ENCODE measurements at regions not wholly inside any gene's neighbourhood (a gene's known extent, or its start where the extent isn't known, plus 50 kb on each side); places are given as distances from the start of the nearest gene placed in this dataset.

- TF ChIP-seq, protein P1, sequence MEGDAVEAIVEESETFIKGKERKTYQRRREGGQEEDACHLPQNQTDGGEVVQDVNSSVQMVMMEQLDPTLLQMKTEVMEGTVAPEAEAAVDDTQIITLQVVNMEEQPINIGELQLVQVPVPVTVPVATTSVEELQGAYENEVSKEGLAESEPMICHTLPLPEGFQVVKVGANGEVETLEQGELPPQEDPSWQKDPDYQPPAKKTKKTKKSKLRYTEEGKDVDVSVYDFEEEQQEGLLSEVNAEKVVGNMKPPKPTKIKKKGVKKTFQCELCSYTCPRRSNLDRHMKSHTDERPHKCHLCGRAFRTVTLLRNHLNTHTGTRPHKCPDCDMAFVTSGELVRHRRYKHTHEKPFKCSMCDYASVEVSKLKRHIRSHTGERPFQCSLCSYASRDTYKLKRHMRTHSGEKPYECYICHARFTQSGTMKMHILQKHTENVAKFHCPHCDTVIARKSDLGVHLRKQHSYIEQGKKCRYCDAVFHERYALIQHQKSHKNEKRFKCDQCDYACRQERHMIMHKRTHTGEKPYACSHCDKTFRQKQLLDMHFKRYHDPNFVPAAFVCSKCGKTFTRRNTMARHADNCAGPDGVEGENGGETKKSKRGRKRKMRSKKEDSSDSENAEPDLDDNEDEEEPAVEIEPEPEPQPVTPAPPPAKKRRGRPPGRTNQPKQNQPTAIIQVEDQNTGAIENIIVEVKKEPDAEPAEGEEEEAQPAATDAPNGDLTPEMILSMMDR (IDR thresholded peaks at IDR 0.05; ENCODE audit: insufficient read depth, low read length, poor library complexity, severe bottlenecking), result no peak
- Histone ChIP-seq H3K4me3 (replicated peaks; ENCODE audit: low read depth, low read length) (no peak overlapping the region), H3K36me3 (ENCODE audit: control insufficient read depth, insufficient read depth, low read length) (no peaks in the 10 kb centered on the region), H3K27me3 (replicated peaks; ENCODE audit: control insufficient read depth, insufficient read depth, low read length) (no peaks in the 10 kb centered on the region)
- no peak for DNase-seq (ENCODE audit: extremely low read depth, insufficient read length)
Observed at GRCh38 chr4:17275836-17276235, 236.1 kb downstream of the QDPR start.

GRCh38 chr4:17273047-17273446 lies 238.8 kb downstream of the QDPR start:
- Histone ChIP-seq H3K27me3 (replicated peaks; ENCODE audit: control insufficient read depth, insufficient read depth, low read length) (no peaks in the 10 kb centered on the region), H3K4me3 (replicated peaks; ENCODE audit: low read depth, low read length) (no peak overlapping the region), H3K36me3 (ENCODE audit: control insufficient read depth, insufficient read depth, low read length) (no peaks in the 10 kb centered on the region)
- TF ChIP-seq, protein P1 (IDR thresholded peaks at IDR 0.05; ENCODE audit: insufficient read depth, low read length, poor library complexity, severe bottlenecking), result no peak
- DNase-seq (ENCODE audit: extremely low read depth, insufficient read length), result no peak

DNA sequence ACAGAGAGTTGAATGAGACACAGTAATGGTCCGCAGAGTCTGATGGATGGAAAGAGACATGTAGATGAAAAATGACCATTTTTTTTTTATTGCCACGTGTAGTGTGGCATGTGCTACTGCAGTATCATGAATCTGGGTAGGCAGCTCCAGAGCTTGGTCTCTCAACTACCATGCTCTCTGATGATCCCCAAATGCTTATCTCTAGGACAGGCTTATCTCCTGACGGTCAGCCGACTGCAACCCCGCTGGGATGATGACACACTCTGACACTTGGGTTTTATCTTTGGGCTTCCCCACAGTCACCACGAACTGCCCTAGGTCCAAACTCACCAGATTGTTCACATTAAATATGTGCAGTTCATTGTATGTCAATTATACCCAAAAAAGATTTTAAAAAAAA lies 239.7 kb downstream of the QDPR start:
- Histone ChIP-seq H3K4me3 (replicated peaks; ENCODE audit: low read depth, low read length) (no peak overlapping the region), H3K36me3 (ENCODE audit: control insufficient read depth, insufficient read depth, low read length) (no peaks in the 10 kb centered on the region), H3K27me3 (replicated peaks; ENCODE audit: control insufficient read depth, insufficient read depth, low read length) (no peaks in the 10 kb centered on the region)
- DNase-seq (ENCODE audit: extremely low read depth, insufficient read length), result no peak
- TF ChIP-seq, protein P1 (IDR thresholded peaks at IDR 0.05; ENCODE audit: insufficient read depth, low read length, poor library complexity, severe bottlenecking), result no peak

DNA sequence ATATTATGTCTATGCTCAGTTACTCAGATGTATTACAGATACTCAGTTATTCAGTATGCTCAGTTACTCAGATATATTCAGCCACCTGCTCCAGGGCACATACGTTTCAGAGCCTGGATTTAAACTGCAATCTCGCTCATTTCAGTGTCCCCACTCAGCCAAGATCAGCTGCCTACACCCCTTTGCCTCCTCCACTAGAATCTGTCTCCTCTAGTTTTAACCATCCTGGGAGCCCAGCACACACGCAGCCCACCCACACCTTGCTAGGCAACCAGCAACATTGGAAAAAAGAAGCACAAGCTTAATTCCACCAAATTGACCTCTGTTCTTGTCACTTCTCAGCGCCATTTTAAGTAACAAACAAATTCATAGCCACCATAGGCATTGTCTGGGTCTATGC lies 246.2 kb downstream of the QDPR start:
- TF ChIP-seq, protein P1 (IDR thresholded peaks at IDR 0.05; ENCODE audit: insufficient read depth, low read length, poor library complexity, severe bottlenecking), result no peak
- no peak for DNase-seq (ENCODE audit: extremely low read depth, insufficient read length)

DNA sequence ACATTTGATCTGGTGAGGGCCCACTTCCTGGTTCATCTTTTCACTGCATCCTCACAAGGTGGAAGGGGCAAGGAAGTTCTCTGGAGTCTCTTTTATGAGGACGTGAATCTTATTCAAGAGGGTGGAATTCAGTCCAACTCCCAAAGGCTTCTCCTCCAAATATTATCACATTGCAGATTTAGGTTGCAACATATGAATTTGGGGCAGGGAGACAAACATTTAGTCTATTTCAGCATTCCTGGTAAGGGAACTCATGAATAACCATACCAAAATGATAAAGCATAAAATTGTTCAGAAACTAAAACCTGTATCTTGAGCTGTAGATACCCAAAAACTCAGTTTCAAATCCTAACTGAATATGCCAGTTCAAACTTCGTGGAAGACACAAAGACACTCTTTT lies 246.8 kb downstream of the QDPR start:
- TF ChIP-seq, protein P1 (IDR thresholded peaks at IDR 0.05; ENCODE audit: insufficient read depth, low read length, poor library complexity, severe bottlenecking), result no peak
- Histone ChIP-seq H3K4me3 (replicated peaks; ENCODE audit: low read depth, low read length) (no peak overlapping the region), H3K27me3 (replicated peaks; ENCODE audit: control insufficient read depth, insufficient read depth, low read length) (no peaks in the 10 kb centered on the region), H3K36me3 (ENCODE audit: control insufficient read depth, insufficient read depth, low read length) (no peaks in the 10 kb centered on the region)
- DNase-seq (ENCODE audit: extremely low read depth, insufficient read length), result no peak

More for the DNA sequence above, 246.2 kb downstream of the QDPR start:
- Histone ChIP-seq H3K36me3 (ENCODE audit: control insufficient read depth, insufficient read depth, low read length) (no peaks in the 10 kb centered on the region), H3K4me3 (replicated peaks; ENCODE audit: low read depth, low read length) (no peak overlapping the region), H3K27me3 (replicated peaks; ENCODE audit: control insufficient read depth, insufficient read depth, low read length) (no peaks in the 10 kb centered on the region)
